ENCODE measurements at regions not wholly inside any gene's neighbourhood (a gene's known extent, or its start where the extent isn't known, plus 50 kb on each side); places are given as distances from the start of the nearest gene placed in this dataset.

DNA sequence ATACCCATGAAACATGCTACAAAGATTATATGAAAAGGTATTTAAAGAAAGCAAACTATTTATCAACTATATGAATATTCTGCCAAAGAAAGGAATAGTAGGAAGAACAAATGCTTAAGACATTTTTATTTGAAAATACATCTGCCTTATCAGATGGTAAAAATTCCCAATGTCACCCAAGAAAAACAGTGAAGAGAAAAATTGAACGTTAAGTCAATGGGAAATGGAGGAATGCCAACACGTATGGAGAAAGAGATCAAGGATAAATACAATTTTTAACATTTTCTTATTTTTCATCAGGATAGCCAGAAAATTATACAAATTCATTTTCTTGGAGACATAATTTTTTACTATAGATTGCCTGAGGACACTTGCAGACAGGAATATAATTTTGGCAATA is 394.2 kb downstream of the ZEB2 start:
- no peak for TF ChIP-seq POLR2A (IDR thresholded peaks at IDR 0.05; ENCODE audit: low read length)
- TF ChIP-seq GATA1 (IDR thresholded peaks at IDR 0.05; ENCODE audit: low read depth, low read length), result no peak

All from erythroblast (primary cell).